Esophagus muscularis mucosa (tissue), 4 donors: ENCODE measurements at regions not wholly inside any gene's neighbourhood (a gene's known extent, or its start where the extent isn't known, plus 50 kb on each side); places are given as distances from the start of the nearest gene placed in this dataset.

Experiments
- EP300 ChIP-seq: sonication (generic); formaldehyde crosslinking; IDR thresholded peaks from one replicate; pipeline ENCODE4 v1.6.1; 2017; ENCODE audit warnings: antibody characterized with exemption
- POLR2AphosphoS5 ChIP-seq, 2 donors: sonication (generic); formaldehyde crosslinking; IDR thresholded peaks; one replicate each; pipeline ENCODE4 v1.6.1; 2017; ENCODE audit warnings: antibody characterized with exemption in 2 of 2
- TF ChIP-seq, protein P1 (sequence below), 3 experiments: fragments of 200-600 bp in 2 of 3; fragments of 450-650 bp in 1 of 3; sonication (generic) in 2 of 3; IDR thresholded peaks; one replicate each; pipeline ENCODE4 v1.5.1; 2017 to 2019; ENCODE audit warnings: antibody characterized with exemption in 3 of 3, mild to moderate bottlenecking in 2 of 3, moderate library complexity in 1 of 3

- TF ChIP-seq, protein P1, sequence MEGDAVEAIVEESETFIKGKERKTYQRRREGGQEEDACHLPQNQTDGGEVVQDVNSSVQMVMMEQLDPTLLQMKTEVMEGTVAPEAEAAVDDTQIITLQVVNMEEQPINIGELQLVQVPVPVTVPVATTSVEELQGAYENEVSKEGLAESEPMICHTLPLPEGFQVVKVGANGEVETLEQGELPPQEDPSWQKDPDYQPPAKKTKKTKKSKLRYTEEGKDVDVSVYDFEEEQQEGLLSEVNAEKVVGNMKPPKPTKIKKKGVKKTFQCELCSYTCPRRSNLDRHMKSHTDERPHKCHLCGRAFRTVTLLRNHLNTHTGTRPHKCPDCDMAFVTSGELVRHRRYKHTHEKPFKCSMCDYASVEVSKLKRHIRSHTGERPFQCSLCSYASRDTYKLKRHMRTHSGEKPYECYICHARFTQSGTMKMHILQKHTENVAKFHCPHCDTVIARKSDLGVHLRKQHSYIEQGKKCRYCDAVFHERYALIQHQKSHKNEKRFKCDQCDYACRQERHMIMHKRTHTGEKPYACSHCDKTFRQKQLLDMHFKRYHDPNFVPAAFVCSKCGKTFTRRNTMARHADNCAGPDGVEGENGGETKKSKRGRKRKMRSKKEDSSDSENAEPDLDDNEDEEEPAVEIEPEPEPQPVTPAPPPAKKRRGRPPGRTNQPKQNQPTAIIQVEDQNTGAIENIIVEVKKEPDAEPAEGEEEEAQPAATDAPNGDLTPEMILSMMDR (IDR thresholded peaks at IDR 0.05): no peak
- no peak for TF ChIP-seq POLR2AphosphoS5 (IDR thresholded peaks at IDR 0.05)
- TF ChIP-seq EP300: no peak
Observed at GRCh38 chr21:27447843-27448242, 481.0 kb upstream of the ADAMTS5 start.
